ENCODE measurements at regions not wholly inside any gene's neighbourhood (a gene's known extent, or its start where the extent isn't known, plus 50 kb on each side); places are given as distances from the start of the nearest gene placed in this dataset.

DNA sequence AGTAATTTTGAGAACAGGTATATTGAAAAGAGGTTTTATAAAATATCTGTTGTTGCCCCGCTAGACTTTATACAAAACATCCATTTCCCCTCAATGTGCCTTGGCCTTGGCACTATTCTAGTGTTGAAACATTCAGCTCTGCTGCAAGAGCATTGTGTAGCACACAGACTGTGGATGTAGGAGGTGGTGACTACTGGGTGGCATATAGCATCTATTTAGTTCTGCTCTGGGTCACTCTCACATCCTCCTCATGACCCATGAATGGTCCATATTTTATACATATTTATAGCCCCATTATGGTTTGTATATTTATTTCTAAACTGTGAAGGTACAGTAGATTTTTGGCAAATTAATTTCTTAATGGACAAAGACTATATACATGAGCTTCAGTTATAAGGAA, 1022.0 kb upstream of the CELF4 start:
- TF ChIP-seq ZNF274 (IDR thresholded peaks at IDR 0.05; ENCODE audit: low read depth, low read length): no peak
- TF ChIP-seq YY1 (IDR thresholded peaks at IDR 0.05; ENCODE audit: insufficient read depth, insufficient read length): no peak
- no peak for TF ChIP-seq SUZ12 (IDR thresholded peaks at IDR 0.05; ENCODE audit: extremely low read depth, insufficient read depth, insufficient read length)

All from NT2/D1 (cell line).